Activated naive CD8-positive, alpha-beta T cell treated with anti-CD3 and anti-CD28 coated beads for 36 hours (primary cell): ENCODE measurements at regions not wholly inside any gene's neighbourhood (a gene's known extent, or its start where the extent isn't known, plus 50 kb on each side); places are given as distances from the start of the nearest gene placed in this dataset.

Experiments used
- DNase-seq: peaks from one replicate; pipeline ENCODE4 v3.0.0; 2021
- H3K27ac Mint-ChIP-seq: one replicate; pipeline ENCODE4 v1.8.0; 2022; ENCODE audit warnings: mild to moderate bottlenecking, moderate library complexity, mixed read lengths
- H3K27me3 Mint-ChIP-seq: one replicate; pipeline ENCODE4 v1.8.0; 2022; ENCODE audit warnings: mild to moderate bottlenecking, mixed read lengths
- H3K36me3 Mint-ChIP-seq: one replicate; pipeline ENCODE4 v1.8.0; 2021; ENCODE audit warnings: mild to moderate bottlenecking, mixed read lengths
- H3K4me1 Mint-ChIP-seq: one replicate; pipeline ENCODE4 v1.8.0; 2021; ENCODE audit warnings: mixed read lengths
- H3K4me3 Mint-ChIP-seq: one replicate; pipeline ENCODE4 v1.8.0; 2022; ENCODE audit warnings: mild to moderate bottlenecking, moderate library complexity, mixed read lengths
- H3K9me3 Mint-ChIP-seq: one replicate; pipeline ENCODE4 v1.8.0; 2022; ENCODE audit warnings: mixed read lengths

DNA sequence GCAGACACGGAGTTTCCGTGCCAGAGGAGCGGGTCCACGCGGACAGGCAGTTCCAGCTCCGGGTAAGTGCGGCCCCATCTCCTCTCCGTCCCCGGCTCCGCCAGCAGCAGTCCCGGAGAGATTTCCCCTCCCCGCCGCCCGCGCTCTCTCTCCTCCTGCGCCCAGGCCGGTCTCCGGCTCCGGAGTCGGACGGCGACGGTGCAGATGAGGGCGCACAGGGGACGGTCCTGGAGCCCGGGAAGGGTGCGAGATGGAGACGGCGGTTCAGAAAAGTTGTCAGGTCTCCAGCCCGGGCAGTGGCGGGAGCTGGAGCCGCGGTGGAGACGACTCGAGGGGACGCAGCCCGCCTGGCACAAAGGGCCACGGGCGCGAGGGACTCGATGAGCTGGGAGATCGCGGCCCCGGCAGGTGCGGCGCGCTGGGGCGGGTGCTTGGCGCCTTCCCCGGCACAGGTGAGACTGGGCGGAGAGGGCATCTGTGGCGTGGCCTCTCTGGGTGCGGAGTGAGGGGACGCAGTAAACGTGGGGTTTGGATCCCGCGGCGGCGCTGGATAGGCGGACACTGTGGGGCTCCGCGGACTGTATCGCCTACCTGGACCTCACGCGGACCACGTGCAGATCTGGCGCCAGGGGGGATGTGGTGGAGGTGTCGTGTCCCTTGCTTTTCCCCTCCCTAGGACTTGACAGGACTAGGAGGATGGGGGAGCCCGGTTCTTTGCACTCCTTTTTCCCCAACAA, 1540.3 kb upstream of the TMEM132C start:
- Mint-ChIP-seq H3K4me1 (no peaks in the 10 kb centered on the region), H3K9me3 (no peaks in the 10 kb centered on the region), H3K27ac (no peak overlapping the region), H3K36me3 (no peaks in the 10 kb centered on the region), H3K4me3 (no peak overlapping the region), H3K27me3 (peaks cover 47% of the 10 kb centered on the region)
- peak; percentile 0 for DNase-seq

DNA sequence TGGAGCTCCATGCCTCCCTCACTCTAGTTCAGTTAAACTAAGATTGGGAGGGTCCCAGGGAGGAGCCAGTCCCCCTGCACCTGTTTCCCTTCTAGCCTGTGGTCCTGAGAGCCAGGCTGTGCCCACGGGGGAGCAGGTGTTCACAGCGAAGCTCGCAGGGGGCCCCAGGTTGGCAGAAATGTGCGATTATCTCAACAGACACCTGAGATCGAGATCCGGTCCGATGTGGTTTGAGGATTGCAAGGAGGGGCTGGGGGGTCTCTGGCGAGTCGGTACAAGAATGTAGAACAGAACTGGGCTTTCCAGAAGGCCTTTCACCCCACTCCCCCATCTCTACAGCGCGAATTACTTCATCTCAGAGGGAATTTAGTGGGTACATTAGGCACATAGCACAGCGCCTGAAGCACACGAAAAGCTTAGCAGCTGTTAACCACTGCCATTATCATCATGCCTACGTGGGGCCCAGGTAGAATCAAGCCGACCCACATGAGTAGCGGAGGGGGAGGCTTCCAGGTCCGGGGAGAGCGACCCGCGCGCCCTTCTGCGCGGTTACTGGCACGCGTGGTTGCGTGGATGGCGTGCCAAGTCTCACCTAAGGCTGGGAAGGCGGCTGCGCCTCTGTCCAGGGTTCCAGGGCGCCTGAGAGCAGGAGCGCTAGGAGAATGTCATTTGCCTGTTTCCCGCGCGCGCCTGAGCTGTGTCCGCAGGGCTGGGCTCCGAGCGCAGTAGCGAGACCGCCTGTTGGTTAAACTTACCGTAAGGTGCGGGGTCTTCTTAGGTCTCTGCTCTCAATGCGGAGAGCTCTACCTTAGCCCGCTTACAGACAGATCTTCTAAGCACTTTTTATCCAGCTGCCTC, 1539.5 kb upstream of the TMEM132C start:
- no peaks in the 10 kb centered on the region for H3K36me3 Mint-ChIP-seq
- DNase-seq: no peak
- no peak overlapping the region for H3K4me3 Mint-ChIP-seq
- peaks cover 47% of the 10 kb centered on the region for H3K27me3 Mint-ChIP-seq
- no peaks in the 10 kb centered on the region for H3K4me1 Mint-ChIP-seq
- H3K9me3 Mint-ChIP-seq: no peaks in the 10 kb centered on the region
- H3K27ac Mint-ChIP-seq: no peak overlapping the region

DNA sequence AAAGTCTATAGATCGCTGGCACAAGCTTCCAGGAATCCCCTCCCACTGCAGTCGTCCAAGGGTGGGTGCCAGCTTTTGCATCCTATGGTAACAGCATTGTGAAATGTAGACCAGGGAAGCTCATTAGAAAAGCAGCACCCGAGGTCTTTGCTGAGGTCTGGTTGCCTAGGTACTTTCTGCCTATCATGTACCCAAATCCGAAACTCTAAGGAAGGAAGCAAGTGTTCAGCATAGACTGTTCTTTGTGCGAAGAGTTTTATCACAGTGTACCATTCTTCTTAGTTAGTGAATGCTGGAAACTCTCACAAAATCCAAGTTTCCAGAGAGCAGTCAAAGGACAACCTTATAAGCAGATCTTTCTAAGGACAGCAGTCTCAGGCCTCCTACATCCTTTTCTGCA, 1532.7 kb upstream of the TMEM132C start:
- no peak overlapping the region for H3K27ac Mint-ChIP-seq
- H3K4me1 Mint-ChIP-seq: no peaks in the 10 kb centered on the region
- DNase-seq: no peak
- no peaks in the 10 kb centered on the region for H3K36me3 Mint-ChIP-seq
- H3K4me3 Mint-ChIP-seq: no peak overlapping the region
- no peaks in the 10 kb centered on the region for H3K9me3 Mint-ChIP-seq
- no peaks in the 10 kb centered on the region for H3K27me3 Mint-ChIP-seq

DNA sequence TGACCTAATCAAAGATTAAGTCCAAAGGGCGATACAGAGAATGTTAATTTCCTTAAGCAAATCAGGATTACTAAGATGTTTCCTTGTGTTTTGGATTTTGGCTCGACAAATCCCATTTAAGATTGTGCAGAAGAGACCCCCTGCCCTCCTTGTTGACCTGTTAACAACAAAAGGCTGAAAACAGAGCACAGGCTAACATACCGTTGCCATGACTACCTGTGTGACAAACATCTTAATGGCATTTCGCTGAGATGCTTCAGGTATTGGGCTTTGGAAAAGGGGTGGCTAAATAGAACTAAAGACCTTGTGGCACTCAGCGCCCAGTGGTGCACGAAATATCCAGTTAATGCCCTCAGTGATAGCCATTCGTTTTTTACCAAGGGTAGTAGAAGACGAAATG, 1532.3 kb upstream of the TMEM132C start:
- DNase-seq: no peak
- no peaks in the 10 kb centered on the region for H3K27me3 Mint-ChIP-seq
- H3K4me3 Mint-ChIP-seq: no peak overlapping the region
- H3K4me1 Mint-ChIP-seq: no peaks in the 10 kb centered on the region
- no peak overlapping the region for H3K27ac Mint-ChIP-seq
- H3K36me3 Mint-ChIP-seq: no peaks in the 10 kb centered on the region
- H3K9me3 Mint-ChIP-seq: no peaks in the 10 kb centered on the region

DNA sequence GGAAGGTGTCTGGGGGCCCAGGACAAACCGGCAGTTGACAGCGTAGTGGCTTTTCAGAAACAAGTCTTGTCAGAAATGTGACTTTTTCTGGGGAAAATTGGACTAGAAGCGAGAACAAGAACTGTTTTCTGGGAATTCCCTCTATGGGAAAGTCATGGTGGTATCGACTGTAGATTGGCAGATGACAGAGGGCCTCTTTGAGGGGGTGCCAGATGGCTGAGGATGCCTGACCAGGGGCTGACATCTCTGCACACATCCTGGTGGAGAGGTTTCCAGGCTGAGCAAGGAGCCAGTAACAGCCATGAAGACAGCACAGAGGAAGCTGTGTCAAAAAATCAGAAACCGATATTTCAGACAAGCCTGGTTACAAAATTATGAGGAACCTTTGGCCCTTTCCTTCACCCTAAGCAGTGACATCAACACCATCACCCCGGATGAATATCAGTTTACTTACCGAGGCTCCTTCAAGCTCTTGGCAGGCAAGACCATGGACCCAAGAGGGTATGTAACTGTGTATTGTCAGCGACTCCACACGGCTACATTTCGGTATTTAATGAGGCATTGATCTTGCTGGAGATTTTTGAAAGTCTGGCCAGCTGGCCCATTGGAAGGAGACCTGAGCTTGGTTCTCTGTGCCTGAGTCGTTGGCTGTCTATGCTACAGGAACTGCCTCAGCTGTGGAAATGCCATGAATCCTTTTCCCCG, 1525.3 kb upstream of the TMEM132C start:
- Mint-ChIP-seq H3K27me3 (no peaks in the 10 kb centered on the region), H3K4me3 (no peak overlapping the region), H3K4me1 (no peaks in the 10 kb centered on the region), H3K27ac (no peak overlapping the region), H3K36me3 (no peaks in the 10 kb centered on the region), H3K9me3 (no peaks in the 10 kb centered on the region)
- DNase-seq: no peak

GRCh38 chr12:126742241-126742641, 1524.7 kb upstream of the TMEM132C start:
- Mint-ChIP-seq H3K9me3 (no peaks in the 10 kb centered on the region), H3K36me3 (no peaks in the 10 kb centered on the region), H3K27me3 (no peaks in the 10 kb centered on the region), H3K4me3 (no peak overlapping the region), H3K4me1 (no peaks in the 10 kb centered on the region), H3K27ac (no peak overlapping the region)
- DNase-seq: no peak

DNA sequence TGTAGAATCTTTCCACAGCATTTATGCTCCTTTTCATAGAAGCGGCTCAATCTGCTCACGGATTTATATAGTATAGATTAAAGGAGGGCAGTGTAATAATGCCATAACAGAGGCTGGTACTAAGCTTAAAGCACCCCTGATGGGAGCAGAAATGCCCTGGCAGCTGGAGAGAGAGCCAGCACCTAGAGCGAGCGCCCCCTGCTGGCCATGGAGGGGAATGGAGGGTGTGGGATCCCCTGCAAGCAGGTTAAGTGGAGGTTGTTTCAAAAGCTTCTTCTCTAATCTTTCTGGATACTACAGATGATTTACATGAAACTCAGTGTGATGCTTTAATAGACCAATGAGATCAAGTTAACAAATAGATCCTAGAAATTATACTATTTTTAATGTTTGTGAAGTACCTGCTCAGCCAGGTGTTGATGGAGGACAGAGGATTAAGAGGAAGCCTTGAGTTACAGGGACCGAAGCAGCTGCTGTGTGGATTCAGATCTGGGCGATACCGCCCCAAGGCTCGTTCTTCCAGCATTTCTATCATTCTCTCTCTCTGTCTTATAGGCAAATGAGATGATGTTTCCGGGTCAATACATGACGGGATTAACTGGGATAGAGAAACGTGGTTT, 1519.3 kb upstream of the TMEM132C start:
- Mint-ChIP-seq H3K27me3 (peaks cover 8% of the 10 kb centered on the region), H3K4me3 (no peak overlapping the region), H3K36me3 (no peaks in the 10 kb centered on the region), H3K27ac (no peak overlapping the region), H3K4me1 (no peaks in the 10 kb centered on the region), H3K9me3 (no peaks in the 10 kb centered on the region)
- peak; percentile 44 for DNase-seq

DNA sequence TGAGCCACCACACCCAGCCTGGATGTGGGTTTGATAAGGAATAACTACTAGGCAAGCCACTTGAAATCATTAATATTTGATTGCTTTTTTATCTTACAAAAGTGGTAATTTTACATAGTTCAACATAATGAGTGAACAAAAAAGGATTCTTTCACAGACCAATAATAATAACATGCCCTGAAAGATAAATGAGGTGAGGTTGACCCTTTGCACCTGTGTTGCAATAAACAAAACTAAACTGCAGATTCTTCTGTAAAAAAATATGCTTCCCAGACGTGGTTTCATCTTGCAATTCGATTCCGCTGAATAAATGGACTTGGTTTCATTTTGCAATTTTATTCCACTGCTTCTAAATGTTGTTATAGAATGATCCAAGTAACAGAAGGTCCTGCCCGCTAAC, 1514.9 kb upstream of the TMEM132C start:
- Mint-ChIP-seq H3K4me1 (no peaks in the 10 kb centered on the region), H3K9me3 (no peaks in the 10 kb centered on the region), H3K27ac (no peak overlapping the region), H3K27me3 (peaks cover 8% of the 10 kb centered on the region), H3K4me3 (no peak overlapping the region), H3K36me3 (no peaks in the 10 kb centered on the region)
- no peak for DNase-seq

GRCh38 chr12:126757326-126757725, 1509.6 kb upstream of the TMEM132C start:
- H3K27me3 Mint-ChIP-seq: no peaks in the 10 kb centered on the region
- no peaks in the 10 kb centered on the region for H3K36me3 Mint-ChIP-seq
- H3K4me1 Mint-ChIP-seq: no peaks in the 10 kb centered on the region
- H3K4me3 Mint-ChIP-seq: no peak overlapping the region
- DNase-seq: no peak
- H3K27ac Mint-ChIP-seq: no peak overlapping the region
- H3K9me3 Mint-ChIP-seq: peaks cover 3% of the 10 kb centered on the region

GRCh38 chr12:126760092-126760491, 1506.9 kb upstream of the TMEM132C start:
- Mint-ChIP-seq H3K4me1 (no peaks in the 10 kb centered on the region), H3K36me3 (no peaks in the 10 kb centered on the region), H3K4me3 (no peak overlapping the region), H3K27ac (no peak overlapping the region), H3K27me3 (no peaks in the 10 kb centered on the region), H3K9me3 (peaks cover 18% of the 10 kb centered on the region)
- DNase-seq: no peak

- Mint-ChIP-seq H3K4me1 (no peaks in the 10 kb centered on the region), H3K27ac (no peak overlapping the region), H3K36me3 (no peaks in the 10 kb centered on the region), H3K27me3 (no peaks in the 10 kb centered on the region), H3K9me3 (peaks cover 18% of the 10 kb centered on the region), H3K4me3 (no peak overlapping the region)
- DNase-seq: no peak
Measured at GRCh38 chr12:126761420-126761819, 1505.5 kb upstream of the TMEM132C start.

- no peaks in the 10 kb centered on the region for H3K27me3 Mint-ChIP-seq
- H3K4me1 Mint-ChIP-seq: no peaks in the 10 kb centered on the region
- no peak overlapping the region for H3K4me3 Mint-ChIP-seq
- H3K9me3 Mint-ChIP-seq: peaks cover 18% of the 10 kb centered on the region
- no peak for DNase-seq
- H3K36me3 Mint-ChIP-seq: no peaks in the 10 kb centered on the region
- no peak overlapping the region for H3K27ac Mint-ChIP-seq
Measured at GRCh38 chr12:126762150-126762549, 1504.8 kb upstream of the TMEM132C start.

- Mint-ChIP-seq H3K36me3 (no peaks in the 10 kb centered on the region), H3K27ac (no peak overlapping the region), H3K9me3 (peaks cover 20% of the 10 kb centered on the region), H3K4me1 (no peaks in the 10 kb centered on the region), H3K27me3 (no peaks in the 10 kb centered on the region), H3K4me3 (no peak overlapping the region)
- no peak for DNase-seq
Measured at GRCh38 chr12:126763359-126763758, 1503.6 kb upstream of the TMEM132C start.

DNA sequence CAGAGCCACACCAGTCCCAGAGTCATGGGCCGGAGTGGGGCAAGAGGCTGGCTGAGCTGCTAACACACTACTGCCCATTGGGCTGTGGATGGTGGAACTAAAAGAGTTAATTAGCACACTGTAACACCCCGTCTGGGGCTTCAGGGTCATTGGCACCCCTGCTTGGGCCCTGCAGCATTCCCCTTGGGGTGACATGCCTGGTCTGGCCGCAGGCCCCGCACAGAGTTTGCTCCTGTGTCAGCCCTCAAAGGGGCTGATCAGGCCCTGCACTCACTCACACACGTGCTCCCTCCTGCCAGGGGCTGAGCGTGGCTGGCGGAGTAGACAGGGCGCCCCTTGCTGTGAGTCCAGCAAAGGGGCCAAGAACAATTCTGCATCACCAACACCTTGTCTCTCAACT, 1499.6 kb upstream of the TMEM132C start:
- Mint-ChIP-seq H3K4me3 (no peak overlapping the region), H3K27ac (no peak overlapping the region), H3K27me3 (peaks cover 6% of the 10 kb centered on the region), H3K9me3 (peaks cover 28% of the 10 kb centered on the region), H3K36me3 (peaks cover 8% of the 10 kb centered on the region), H3K4me1 (peaks cover 4% of the 10 kb centered on the region)
- DNase-seq: no peak

- no peak overlapping the region for H3K4me3 Mint-ChIP-seq
- peaks cover 32% of the 10 kb centered on the region for H3K9me3 Mint-ChIP-seq
- no peak for DNase-seq
- H3K36me3 Mint-ChIP-seq: peaks cover 8% of the 10 kb centered on the region
- H3K27ac Mint-ChIP-seq: no peak overlapping the region
- H3K4me1 Mint-ChIP-seq: peaks cover 4% of the 10 kb centered on the region
- peaks cover 6% of the 10 kb centered on the region for H3K27me3 Mint-ChIP-seq
Measured at GRCh38 chr12:126768517-126768916, 1498.5 kb upstream of the TMEM132C start.
